Endothelial cell (in vitro differentiated cells): ENCODE measurements at regions not wholly inside any gene's neighbourhood (a gene's known extent, or its start where the extent isn't known, plus 50 kb on each side); places are given as distances from the start of the nearest gene placed in this dataset.

Source experiments
- DNase-seq: peaks from one replicate; pipeline ENCODE4 v3.0.0; 2021; ENCODE audit warnings: low spot score
- H3K27ac Mint-ChIP-seq: one replicate; pipeline ENCODE4 v1.8.0; 2021; ENCODE audit warnings: mixed read lengths, inconsistent platforms; ENCODE audit not compliant: unreplicated experiment
- H3K27me3 Mint-ChIP-seq: one replicate; pipeline ENCODE4 v1.8.0; 2021; ENCODE audit warnings: mild to moderate bottlenecking, moderate library complexity, mixed read lengths, inconsistent platforms; ENCODE audit not compliant: unreplicated experiment
- H3K36me3 Mint-ChIP-seq: one replicate; pipeline ENCODE4 v1.8.0; 2021; ENCODE audit warnings: mild to moderate bottlenecking, low read depth, mixed read lengths, inconsistent platforms; ENCODE audit not compliant: unreplicated experiment
- H3K4me1 Mint-ChIP-seq: one replicate; pipeline ENCODE4 v1.8.0; 2021; ENCODE audit warnings: mild to moderate bottlenecking, mixed read lengths, inconsistent platforms; ENCODE audit not compliant: unreplicated experiment
- H3K4me3 Mint-ChIP-seq: one replicate; pipeline ENCODE4 v1.8.0; 2021; ENCODE audit warnings: mild to moderate bottlenecking, mixed read lengths, inconsistent platforms; ENCODE audit not compliant: unreplicated experiment
- H3K9me3 Mint-ChIP-seq: one replicate; pipeline ENCODE4 v1.8.0; 2021; ENCODE audit warnings: mixed read lengths, inconsistent platforms; ENCODE audit not compliant: unreplicated experiment
- CTCF ChIP-seq: fragments of 200-600 bp; sonication (generic); IDR thresholded peaks from one replicate; pipeline ENCODE4 v1.5.0; 2021; ENCODE audit warnings: antibody characterized with exemption; ENCODE audit not compliant: unreplicated experiment

GRCh38 chr18:10046178-10046807, 132.5 kb downstream of the VAPA start:
- H3K27ac Mint-ChIP-seq, result no peak overlapping the region
- no peak for DNase-seq
- no peaks in the 10 kb centered on the region for H3K9me3 Mint-ChIP-seq
- H3K27me3 Mint-ChIP-seq, result no peaks in the 10 kb centered on the region
- peaks cover 4% of the 10 kb centered on the region for H3K36me3 Mint-ChIP-seq
- H3K4me1 Mint-ChIP-seq, result no peaks in the 10 kb centered on the region
- TF ChIP-seq CTCF, result no peak
- no peak overlapping the region for H3K4me3 Mint-ChIP-seq

- Mint-ChIP-seq H3K4me1 (no peaks in the 10 kb centered on the region), H3K36me3 (no peaks in the 10 kb centered on the region), H3K27ac (no peak overlapping the region), H3K27me3 (no peaks in the 10 kb centered on the region), H3K9me3 (no peaks in the 10 kb centered on the region), H3K4me3 (no peak overlapping the region)
- DNase-seq, result no peak
- TF ChIP-seq CTCF, result no peak
Observed at GRCh38 chr18:10047237-10047636, 133.4 kb downstream of the VAPA start.

- Mint-ChIP-seq H3K36me3 (no peaks in the 10 kb centered on the region), H3K9me3 (no peaks in the 10 kb centered on the region), H3K27me3 (no peaks in the 10 kb centered on the region), H3K27ac (no peak overlapping the region), H3K4me1 (peaks cover 4% of the 10 kb centered on the region), H3K4me3 (no peak overlapping the region)
- no peak for TF ChIP-seq CTCF
- DNase-seq, result no peak
Observed at GRCh38 chr18:10049747-10050146, 135.9 kb downstream of the VAPA start.

GRCh38 chr18:10050956-10051355, 137.1 kb downstream of the VAPA start:
- DNase-seq, result no peak
- Mint-ChIP-seq H3K36me3 (no peaks in the 10 kb centered on the region), H3K4me1 (peaks cover 14% of the 10 kb centered on the region), H3K4me3 (no peak overlapping the region), H3K27me3 (no peaks in the 10 kb centered on the region), H3K9me3 (no peaks in the 10 kb centered on the region), H3K27ac (no peak overlapping the region)
- TF ChIP-seq CTCF, result no peak

- no peak for DNase-seq
- no peak overlapping the region for H3K4me3 Mint-ChIP-seq
- H3K36me3 Mint-ChIP-seq, result no peaks in the 10 kb centered on the region
- no peak overlapping the region for H3K27ac Mint-ChIP-seq
- H3K4me1 Mint-ChIP-seq, result peaks cover 14% of the 10 kb centered on the region
- H3K9me3 Mint-ChIP-seq, result no peaks in the 10 kb centered on the region
- no peak for TF ChIP-seq CTCF
- no peaks in the 10 kb centered on the region for H3K27me3 Mint-ChIP-seq
Observed at GRCh38 chr18:10051877-10052631, 138.2 kb downstream of the VAPA start.
